Neural cell (in vitro differentiated cells): ENCODE measurements at regions not wholly inside any gene's neighbourhood (a gene's known extent, or its start where the extent isn't known, plus 50 kb on each side); places are given as distances from the start of the nearest gene placed in this dataset.

Source experiments
- CTCF ChIP-seq: fragments of 450-650 bp; IDR thresholded peaks from 2 replicates; pipeline ENCODE4 v1.5.1; 2014; ENCODE audit warnings: antibody characterized with exemption, mild to moderate bottlenecking, moderate library complexity; ENCODE audit not compliant: poor library complexity, severe bottlenecking
- EP300 ChIP-seq: fragments of 450-650 bp; conservative IDR thresholded peaks from 2 replicates; pipeline ENCODE4 v1.6.1; 2014; ENCODE audit warnings: antibody characterized with exemption, mild to moderate bottlenecking, moderate library complexity; ENCODE audit not compliant: poor library complexity, severe bottlenecking
- POLR2AphosphoS5 ChIP-seq: IDR thresholded peaks from 2 replicates; pipeline ENCODE4 v1.6.1; 2012
- REST ChIP-seq: IDR thresholded peaks from 2 replicates; pipeline ENCODE4 v1.6.1; 2012; ENCODE audit warnings: borderline replicate concordance

GRCh38 chr11:122342089-122342744 lies 226.2 kb upstream of the BLID start:
- no peak for TF ChIP-seq REST
- TF ChIP-seq EP300 = no peak
- TF ChIP-seq CTCF = no peak
- no peak for TF ChIP-seq POLR2AphosphoS5
